ENCODE measurements at regions not wholly inside any gene's neighbourhood (a gene's known extent, or its start where the extent isn't known, plus 50 kb on each side); places are given as distances from the start of the nearest gene placed in this dataset.

- dilution Hi-C loops (cut with MboI; ENCODE audit: extremely low pct_ligation_motif_present, low sequenced_read_pairs) = no loop called here
- no peak overlapping the region for H3K27ac ChIP-seq (ENCODE audit: control insufficient read depth, insufficient read depth, low read length)
- H3K36me3 ChIP-seq (ENCODE audit: control insufficient read depth in 2 of 2, extremely low read depth in 1 of 2, insufficient read depth in 2 of 2, low read length in 2 of 2) = no peaks in the 10 kb centered on the region
- no peaks in the 10 kb centered on the region for H3K79me2 ChIP-seq (ENCODE audit: control insufficient read depth, insufficient read depth, low read length)
- no peak overlapping the region for H2AFZ ChIP-seq (ENCODE audit: control insufficient read depth, low read length)
- H3K4me1 ChIP-seq (ENCODE audit: control insufficient read depth, extremely low read depth, insufficient read depth, low read length) = peaks cover 14% of the 10 kb centered on the region
- no peaks in the 10 kb centered on the region for H3K27me3 ChIP-seq (ENCODE audit: control insufficient read depth, extremely low read depth, insufficient read depth, low read length)
- no peak for FAIRE-seq
- no peak for TF ChIP-seq EZH2 (IDR thresholded peaks at IDR 0.05; ENCODE audit: low read length)
- no peak for TF ChIP-seq CTCF (optimal IDR thresholded peaks at IDR 0.05 in 1 of 3, IDR thresholded peaks at IDR 0.05 in 1 of 3, conservative IDR thresholded peaks at IDR 0.05 in 1 of 3; ENCODE audit: extremely low read depth in 1 of 3, insufficient read depth in 2 of 3, low read length in 3 of 3)
- no peak overlapping the region for H3K4me2 ChIP-seq (ENCODE audit: control insufficient read depth, extremely low read depth, insufficient read depth, low read depth, low read length)
- peaks cover 2% of the 10 kb centered on the region for H3K9me1 ChIP-seq (ENCODE audit: control insufficient read depth, extremely low read depth, insufficient read depth, low read length)
- no peaks in the 10 kb centered on the region for H3K9me3 ChIP-seq (ENCODE audit: control insufficient read depth, low read depth, low read length)
- no peak for DNase-seq (ENCODE audit: low read depth, low spot score)
- H3K9ac ChIP-seq (ENCODE audit: control insufficient read depth, extremely low read depth, insufficient read depth, low read length) = no peak overlapping the region
- H4K20me1 ChIP-seq (ENCODE audit: control insufficient read depth, extremely low read depth, insufficient read depth, low read length) = no peaks in the 10 kb centered on the region
- H3K4me3 ChIP-seq (ENCODE audit: control insufficient read depth in 2 of 3, extremely low read depth in 1 of 3, insufficient read depth in 2 of 3, low read depth in 1 of 3, low read length in 3 of 3) = no peak overlapping the region
Measured at GRCh38 chr3:193883551-193883950, 252.4 kb upstream of the HES1 start.

GRCh38 chr3:193884027-193884426, 251.9 kb upstream of the HES1 start:
- FAIRE-seq (no peak), DNase-seq (ENCODE audit: low read depth, low spot score) (no peak)
- Histone ChIP-seq H4K20me1 (ENCODE audit: control insufficient read depth, extremely low read depth, insufficient read depth, low read length) (no peaks in the 10 kb centered on the region), H3K9me3 (ENCODE audit: control insufficient read depth, low read depth, low read length) (no peaks in the 10 kb centered on the region), H3K79me2 (ENCODE audit: control insufficient read depth, insufficient read depth, low read length) (no peaks in the 10 kb centered on the region), H2AFZ (ENCODE audit: control insufficient read depth, low read length) (no peak overlapping the region), H3K4me2 (ENCODE audit: control insufficient read depth, extremely low read depth, insufficient read depth, low read depth, low read length) (no peak overlapping the region), H3K4me1 (ENCODE audit: control insufficient read depth, extremely low read depth, insufficient read depth, low read length) (peaks cover 14% of the 10 kb centered on the region), H3K27ac (ENCODE audit: control insufficient read depth, insufficient read depth, low read length) (no peak overlapping the region), H3K9me1 (ENCODE audit: control insufficient read depth, extremely low read depth, insufficient read depth, low read length) (peaks cover 2% of the 10 kb centered on the region), H3K4me3 (ENCODE audit: control insufficient read depth in 2 of 3, extremely low read depth in 1 of 3, insufficient read depth in 2 of 3, low read depth in 1 of 3, low read length in 3 of 3) (no peak overlapping the region), H3K9ac (ENCODE audit: control insufficient read depth, extremely low read depth, insufficient read depth, low read length) (no peak overlapping the region), H3K27me3 (ENCODE audit: control insufficient read depth, extremely low read depth, insufficient read depth, low read length) (no peaks in the 10 kb centered on the region), H3K36me3 (ENCODE audit: control insufficient read depth in 2 of 2, extremely low read depth in 1 of 2, insufficient read depth in 2 of 2, low read length in 2 of 2) (no peaks in the 10 kb centered on the region)
- dilution Hi-C loops (cut with MboI; ENCODE audit: extremely low pct_ligation_motif_present, low sequenced_read_pairs) = no loop called here
- TF ChIP-seq EZH2 (IDR thresholded peaks at IDR 0.05; ENCODE audit: low read length) (no peak), CTCF (optimal IDR thresholded peaks at IDR 0.05 in 1 of 3, IDR thresholded peaks at IDR 0.05 in 1 of 3, conservative IDR thresholded peaks at IDR 0.05 in 1 of 3; ENCODE audit: extremely low read depth in 1 of 3, insufficient read depth in 2 of 3, low read length in 3 of 3) (no peak)

Data from keratinocyte (primary cell).